ENCODE measurements at regions not wholly inside any gene's neighbourhood (a gene's known extent, or its start where the extent isn't known, plus 50 kb on each side); places are given as distances from the start of the nearest gene placed in this dataset.
"Not testable (repeated sequence)": the region's sequence is repeated elsewhere in the genome, so short reads cannot be mapped to it uniquely, and the experiment has no call there.

DNA sequence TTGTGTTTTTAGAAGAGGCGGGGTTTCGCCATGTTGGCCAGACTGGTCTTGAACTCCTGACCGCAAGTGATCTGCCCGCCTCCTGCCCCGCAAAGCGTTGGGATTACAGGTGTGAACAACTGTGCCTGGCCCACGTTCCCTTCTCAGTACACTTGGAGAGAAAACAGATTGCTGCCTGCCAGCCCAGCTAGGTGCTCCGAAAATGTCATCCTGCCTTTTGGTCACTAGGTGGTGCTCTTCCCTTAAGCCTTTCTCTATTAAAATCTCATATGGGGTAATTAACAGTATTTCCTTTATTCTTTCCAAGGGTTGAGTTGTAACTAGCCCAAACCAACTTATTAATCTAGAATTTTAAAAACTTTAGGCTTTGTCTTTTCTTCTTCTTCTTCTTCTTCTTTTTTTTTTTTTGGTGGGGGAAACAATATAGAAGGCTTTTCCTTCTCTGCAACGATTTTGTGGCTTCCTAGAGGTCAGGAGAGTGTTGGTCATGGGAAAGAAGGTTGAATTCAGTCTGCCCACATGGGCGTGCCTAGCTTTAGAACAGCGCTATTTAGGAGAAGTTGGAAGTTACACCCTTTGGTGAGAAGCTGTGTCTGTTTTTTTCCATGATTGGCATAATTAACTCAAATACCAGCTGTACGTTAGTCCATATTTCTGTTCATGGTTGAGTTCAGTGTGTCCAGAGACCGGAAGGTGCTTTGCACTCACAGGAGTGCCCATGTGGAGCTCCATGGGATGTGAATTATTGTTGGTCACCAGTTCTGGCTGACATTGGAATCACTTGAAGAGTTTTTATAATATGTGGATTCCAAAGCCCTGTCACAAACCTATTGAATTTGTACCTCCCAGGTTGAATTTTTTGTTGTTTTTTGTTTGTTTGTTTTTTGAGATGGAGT lies 110.1 kb downstream of the LAT start:
- DNase-seq = not testable (repeated sequence)

GRCh38 chr16:29094325-29094724 lies 109.5 kb downstream of the LAT start:
- DNase-seq = not testable (repeated sequence)

- DNase-seq = not testable (repeated sequence)
Measured at GRCh38 chr16:29089679-29090078, 104.8 kb downstream of the LAT start.

GRCh38 chr16:29087673-29088072 lies 102.8 kb downstream of the LAT start:
- not testable (repeated sequence) for DNase-seq

- DNase-seq = not testable (repeated sequence)
Measured at GRCh38 chr16:29081829-29082639, 97.2 kb downstream of the LAT start.

- DNase-seq = not testable (repeated sequence)
Measured at GRCh38 chr16:29074554-29075402, 89.9 kb downstream of the LAT start.

DNA sequence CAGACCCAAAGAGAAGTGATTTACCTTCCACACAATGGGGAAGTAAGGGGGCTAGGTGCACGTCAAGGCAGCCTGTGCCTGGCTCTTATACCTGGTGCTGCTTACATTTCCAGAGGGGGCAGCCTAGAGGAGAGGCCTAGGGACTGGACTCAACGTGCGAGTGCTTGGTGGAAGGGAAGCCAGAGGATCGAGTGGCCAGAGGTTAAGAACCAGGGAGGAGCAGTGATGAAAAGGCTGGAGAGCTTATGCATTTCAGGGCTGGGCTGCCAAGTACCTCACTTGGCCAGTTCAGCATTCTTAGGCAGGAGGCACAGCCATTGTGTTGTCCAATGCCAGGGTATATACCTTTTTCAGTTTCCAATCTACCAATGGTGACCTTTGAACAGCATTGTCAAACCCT lies 77.4 kb downstream of the LAT start:
- not testable (repeated sequence) for DNase-seq

- not testable (repeated sequence) for DNase-seq
Measured at GRCh38 chr16:29061467-29061921, 76.6 kb downstream of the LAT start.

- DNase-seq = not testable (repeated sequence)
Measured at GRCh38 chr16:29060022-29060810, 75.4 kb downstream of the LAT start.

GRCh38 chr16:29059575-29059974 lies 74.7 kb downstream of the LAT start:
- not testable (repeated sequence) for DNase-seq

Measured in SHP77 treated with DMSO at 0.1 percent for 48 hours (cell line).